HEK293T (cell line): ENCODE measurements at regions not wholly inside any gene's neighbourhood (a gene's known extent, or its start where the extent isn't known, plus 50 kb on each side); places are given as distances from the start of the nearest gene placed in this dataset.

ENCODE experiments used
- ARNT ChIP-seq: fragments of 450-650 bp; IDR thresholded peaks from 2 replicates; pipeline ENCODE4 v1.6.1; 2017; ENCODE audit warnings: mild to moderate bottlenecking
- BHLHE40 ChIP-seq: fragments of 450-650 bp; IDR thresholded peaks from 2 replicates; pipeline ENCODE4 v1.6.1; 2016; ENCODE audit warnings: mild to moderate bottlenecking, moderate library complexity, borderline replicate concordance
- ELF4 ChIP-seq: fragments of 450-650 bp; IDR thresholded peaks from 2 replicates; pipeline ENCODE4 v1.6.1; 2017; ENCODE audit warnings: antibody characterized with exemption
- FOXA1 ChIP-seq: fragments of 450-650 bp; IDR thresholded peaks from 2 replicates; pipeline ENCODE4 v1.6.1; 2016; ENCODE audit warnings: mild to moderate bottlenecking
- FOXK2 ChIP-seq: fragments of 450-650 bp; IDR thresholded peaks from 2 replicates; pipeline ENCODE4 v1.6.1; 2016; ENCODE audit warnings: mild to moderate bottlenecking
- FOXM1 ChIP-seq: fragments of 450-650 bp; IDR thresholded peaks from 2 replicates; pipeline ENCODE4 v1.6.1; 2017; ENCODE audit warnings: mild to moderate bottlenecking, borderline replicate concordance
- HDGF ChIP-seq: fragments of 450-650 bp; IDR thresholded peaks from 2 replicates; pipeline ENCODE4 v1.6.1; 2017; ENCODE audit warnings: antibody characterized with exemption, borderline replicate concordance
- L3MBTL2 ChIP-seq: fragments of 450-650 bp; conservative IDR thresholded peaks from 2 replicates; pipeline ENCODE4 v1.6.1; 2016; ENCODE audit warnings: mild to moderate bottlenecking
- NFRKB ChIP-seq: fragments of 450-650 bp; IDR thresholded peaks from 2 replicates; pipeline ENCODE4 v1.6.1; 2016; ENCODE audit warnings: mild to moderate bottlenecking, moderate library complexity
- SP1 ChIP-seq: fragments of 450-650 bp; IDR thresholded peaks from 2 replicates; pipeline ENCODE4 v1.6.1; 2017
- SUZ12 ChIP-seq: fragments of 450-650 bp; IDR thresholded peaks from 2 replicates; pipeline ENCODE4 v1.6.1; 2016; ENCODE audit warnings: mild to moderate bottlenecking
- TARDBP ChIP-seq: fragments of 450-650 bp; IDR thresholded peaks from 2 replicates; pipeline ENCODE4 v1.6.1; 2016
- TF ChIP-seq, protein P1 (sequence below): fragments of 450-650 bp; IDR thresholded peaks from 2 replicates; pipeline ENCODE4 v1.6.1; 2016

DNA sequence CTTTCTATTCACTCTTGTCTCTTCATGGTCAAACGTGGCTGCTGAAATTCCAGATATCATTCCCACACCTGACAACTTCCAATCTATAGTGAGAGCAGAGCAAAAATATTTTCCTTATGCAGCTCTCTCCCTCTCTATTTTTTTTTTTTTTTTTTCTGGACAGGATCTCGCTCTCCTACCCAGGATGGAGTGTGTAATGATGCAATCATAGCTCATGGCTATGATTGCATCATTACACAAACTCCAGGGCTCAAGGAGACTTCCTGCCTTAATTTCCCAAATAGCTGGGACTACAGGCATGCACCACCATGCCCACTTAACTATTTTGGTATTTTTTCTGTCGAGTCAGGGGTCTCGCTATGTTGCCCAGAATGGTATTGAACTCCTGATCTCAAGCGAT is 1398.9 kb downstream of the AACS start:
- TF ChIP-seq ELF4 (no peak), NFRKB (no peak), ARNT (no peak), SP1 (no peak), SUZ12 (no peak), TARDBP (no peak), FOXK2 (no peak), BHLHE40 (no peak), L3MBTL2 (no peak), FOXM1 (no peak), FOXA1 (no peak), HDGF (no peak)
- TF ChIP-seq, protein P1, sequence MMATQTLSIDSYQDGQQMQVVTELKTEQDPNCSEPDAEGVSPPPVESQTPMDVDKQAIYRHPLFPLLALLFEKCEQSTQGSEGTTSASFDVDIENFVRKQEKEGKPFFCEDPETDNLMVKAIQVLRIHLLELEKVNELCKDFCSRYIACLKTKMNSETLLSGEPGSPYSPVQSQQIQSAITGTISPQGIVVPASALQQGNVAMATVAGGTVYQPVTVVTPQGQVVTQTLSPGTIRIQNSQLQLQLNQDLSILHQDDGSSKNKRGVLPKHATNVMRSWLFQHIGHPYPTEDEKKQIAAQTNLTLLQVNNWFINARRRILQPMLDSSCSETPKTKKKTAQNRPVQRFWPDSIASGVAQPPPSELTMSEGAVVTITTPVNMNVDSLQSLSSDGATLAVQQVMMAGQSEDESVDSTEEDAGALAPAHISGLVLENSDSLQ = no peak
